ENCODE measurements at regions not wholly inside any gene's neighbourhood (a gene's known extent, or its start where the extent isn't known, plus 50 kb on each side); places are given as distances from the start of the nearest gene placed in this dataset.

- CTCF ChIA-PET, result interaction anchor here (0.6 kb wide), 1 partner anchor 126 kb away, joined by 3 read pairs; no protein-coding TSS in a partner anchor
Measured at GRCh38 chr12:78388461-78388860, 476.1 kb upstream of the SYT1 start.

GRCh38 chr12:78390920-78391319, 473.7 kb upstream of the SYT1 start:
- no peak for DNase-seq (ENCODE audit: extremely low spot score)
- CTCF ChIA-PET, result no interaction called here
- POLR2A ChIA-PET, result no interaction called here
- TF ChIP-seq SUZ12 (IDR thresholded peaks at IDR 0.05) (no peak), TARDBP (IDR thresholded peaks at IDR 0.05) (no peak), ELF4 (IDR thresholded peaks at IDR 0.05) (no peak), L3MBTL2 (conservative IDR thresholded peaks at IDR 0.05) (no peak), ZNF384 (IDR thresholded peaks at IDR 0.05) (no peak), FOXA1 (IDR thresholded peaks at IDR 0.05) (no peak), SP1 (IDR thresholded peaks at IDR 0.05) (no peak), LEF1 (IDR thresholded peaks at IDR 0.05; ENCODE audit: borderline replicate concordance) (no peak), FOXM1 (IDR thresholded peaks at IDR 0.05; ENCODE audit: borderline replicate concordance) (no peak), FOXK2 (IDR thresholded peaks at IDR 0.05) (no peak), CTBP1 (IDR thresholded peaks at IDR 0.05; ENCODE audit: borderline replicate concordance) (no peak), BHLHE40 (IDR thresholded peaks at IDR 0.05; ENCODE audit: borderline replicate concordance) (no peak)

More at GRCh38 chr12:78388461-78388860, 476.1 kb upstream of the SYT1 start:
- no peak for DNase-seq (ENCODE audit: extremely low spot score)
- POLR2A ChIA-PET, result no interaction called here
- TF ChIP-seq NFRKB (IDR thresholded peaks at IDR 0.05), result no peak
- no peak for TF ChIP-seq FOXK2 (IDR thresholded peaks at IDR 0.05)
- no peak for TF ChIP-seq FOXA1 (IDR thresholded peaks at IDR 0.05)
- no peak for TF ChIP-seq L3MBTL2 (conservative IDR thresholded peaks at IDR 0.05)
- TF ChIP-seq LEF1 (IDR thresholded peaks at IDR 0.05; ENCODE audit: borderline replicate concordance), result no peak
- TF ChIP-seq HDGF (IDR thresholded peaks at IDR 0.05; ENCODE audit: borderline replicate concordance), result no peak
- no peak for TF ChIP-seq PKNOX1 (IDR thresholded peaks at IDR 0.05)
- TF ChIP-seq ZNF384 (IDR thresholded peaks at IDR 0.05), result no peak
- no peak for TF ChIP-seq BHLHE40 (IDR thresholded peaks at IDR 0.05; ENCODE audit: borderline replicate concordance)
- TF ChIP-seq SUZ12 (IDR thresholded peaks at IDR 0.05), result no peak
- TF ChIP-seq ARNT (IDR thresholded peaks at IDR 0.05), result no peak
- TF ChIP-seq SP1 (IDR thresholded peaks at IDR 0.05), result no peak
- TF ChIP-seq CTBP1 (IDR thresholded peaks at IDR 0.05; ENCODE audit: borderline replicate concordance), result no peak
- TF ChIP-seq TARDBP (IDR thresholded peaks at IDR 0.05), result no peak
- no peak for TF ChIP-seq ELF4 (IDR thresholded peaks at IDR 0.05)
- TF ChIP-seq FOXM1 (IDR thresholded peaks at IDR 0.05; ENCODE audit: borderline replicate concordance), result no peak

GRCh38 chr12:78392918-78393317, 471.7 kb upstream of the SYT1 start:
- ChIA-PET POLR2A (no interaction called here), CTCF (no interaction called here)
- TF ChIP-seq PKNOX1 (IDR thresholded peaks at IDR 0.05) (no peak), ZNF384 (IDR thresholded peaks at IDR 0.05) (no peak), ARNT (IDR thresholded peaks at IDR 0.05) (no peak), FOXM1 (IDR thresholded peaks at IDR 0.05; ENCODE audit: borderline replicate concordance) (no peak), CTBP1 (IDR thresholded peaks at IDR 0.05; ENCODE audit: borderline replicate concordance) (no peak), SUZ12 (IDR thresholded peaks at IDR 0.05) (no peak), SP1 (IDR thresholded peaks at IDR 0.05) (no peak), FOXK2 (IDR thresholded peaks at IDR 0.05) (no peak)
- DNase-seq (ENCODE audit: extremely low spot score), result no peak

GRCh38 chr12:78395961-78396360, 468.6 kb upstream of the SYT1 start:
- DNase-seq (ENCODE audit: extremely low spot score), result no peak
- TF ChIP-seq BHLHE40 (IDR thresholded peaks at IDR 0.05; ENCODE audit: borderline replicate concordance), result no peak
- no peak for TF ChIP-seq SUZ12 (IDR thresholded peaks at IDR 0.05)
- no peak for TF ChIP-seq NFRKB (IDR thresholded peaks at IDR 0.05)
- TF ChIP-seq SP1 (IDR thresholded peaks at IDR 0.05), result no peak
- TF ChIP-seq L3MBTL2 (conservative IDR thresholded peaks at IDR 0.05), result no peak
- no peak for TF ChIP-seq PKNOX1 (IDR thresholded peaks at IDR 0.05)
- no peak for TF ChIP-seq ZNF384 (IDR thresholded peaks at IDR 0.05)
- no peak for TF ChIP-seq ARNT (IDR thresholded peaks at IDR 0.05)
- no peak for TF ChIP-seq TARDBP (IDR thresholded peaks at IDR 0.05)
- TF ChIP-seq FOXK2 (IDR thresholded peaks at IDR 0.05), result no peak
- TF ChIP-seq LEF1 (IDR thresholded peaks at IDR 0.05; ENCODE audit: borderline replicate concordance), result no peak
- TF ChIP-seq ELF4 (IDR thresholded peaks at IDR 0.05), result no peak
- TF ChIP-seq FOXA1 (IDR thresholded peaks at IDR 0.05), result no peak
- no peak for TF ChIP-seq FOXM1 (IDR thresholded peaks at IDR 0.05; ENCODE audit: borderline replicate concordance)
- no peak for TF ChIP-seq HDGF (IDR thresholded peaks at IDR 0.05; ENCODE audit: borderline replicate concordance)
- TF ChIP-seq CTBP1 (IDR thresholded peaks at IDR 0.05; ENCODE audit: borderline replicate concordance), result no peak
- CTCF ChIA-PET, result interaction anchor here (0.6 to 0.7 kb wide), 2 partner anchors 119 to 708 kb away, joined by 3 read pairs; no protein-coding TSS in a partner anchor
- POLR2A ChIA-PET, result no interaction called here

- POLR2A ChIA-PET, result no interaction called here
- CTCF ChIA-PET, result no interaction called here
Measured at GRCh38 chr12:78396538-78396937, 468.0 kb upstream of the SYT1 start.

GRCh38 chr12:78398750-78399149, 465.8 kb upstream of the SYT1 start:
- no peak for TF ChIP-seq FOXK2 (IDR thresholded peaks at IDR 0.05)
- TF ChIP-seq FOXA1 (IDR thresholded peaks at IDR 0.05), result no peak
- TF ChIP-seq PKNOX1 (IDR thresholded peaks at IDR 0.05), result no peak
- TF ChIP-seq SP1 (IDR thresholded peaks at IDR 0.05), result no peak
- TF ChIP-seq NFRKB (IDR thresholded peaks at IDR 0.05), result no peak
- no peak for TF ChIP-seq CTBP1 (IDR thresholded peaks at IDR 0.05; ENCODE audit: borderline replicate concordance)
- no peak for TF ChIP-seq FOXM1 (IDR thresholded peaks at IDR 0.05; ENCODE audit: borderline replicate concordance)
- TF ChIP-seq TARDBP (IDR thresholded peaks at IDR 0.05), result no peak
- TF ChIP-seq ELF4 (IDR thresholded peaks at IDR 0.05), result no peak
- TF ChIP-seq BHLHE40 (IDR thresholded peaks at IDR 0.05; ENCODE audit: borderline replicate concordance), result no peak
- no peak for TF ChIP-seq SUZ12 (IDR thresholded peaks at IDR 0.05)
- TF ChIP-seq L3MBTL2 (conservative IDR thresholded peaks at IDR 0.05), result no peak
- no peak for TF ChIP-seq LEF1 (IDR thresholded peaks at IDR 0.05; ENCODE audit: borderline replicate concordance)
- no peak for TF ChIP-seq ARNT (IDR thresholded peaks at IDR 0.05)
- no peak for DNase-seq (ENCODE audit: extremely low spot score)
- POLR2A ChIA-PET, result no interaction called here
- CTCF ChIA-PET, result interaction anchor here (0.5 kb wide), 1 partner anchor 684 kb away, joined by 3 read pairs; no protein-coding TSS in a partner anchor

More at GRCh38 chr12:78396538-78396937, 468.0 kb upstream of the SYT1 start:
- no peak for DNase-seq (ENCODE audit: extremely low spot score)
- TF ChIP-seq FOXM1 (IDR thresholded peaks at IDR 0.05; ENCODE audit: borderline replicate concordance), result no peak
- TF ChIP-seq HDGF (IDR thresholded peaks at IDR 0.05; ENCODE audit: borderline replicate concordance), result no peak
- no peak for TF ChIP-seq SP1 (IDR thresholded peaks at IDR 0.05)
- no peak for TF ChIP-seq FOXK2 (IDR thresholded peaks at IDR 0.05)
- TF ChIP-seq LEF1 (IDR thresholded peaks at IDR 0.05; ENCODE audit: borderline replicate concordance), result no peak
- no peak for TF ChIP-seq FOXA1 (IDR thresholded peaks at IDR 0.05)
- no peak for TF ChIP-seq NFRKB (IDR thresholded peaks at IDR 0.05)
- no peak for TF ChIP-seq SUZ12 (IDR thresholded peaks at IDR 0.05)

Measured in HEK293T (cell line).